WTC11 (cell line): ENCODE measurements at regions not wholly inside any gene's neighbourhood (a gene's known extent, or its start where the extent isn't known, plus 50 kb on each side); places are given as distances from the start of the nearest gene placed in this dataset.

ENCODE experiments used
- E2F5 ChIP-seq: sonication (generic); formaldehyde crosslinking; IDR thresholded peaks from 2 replicates; pipeline ENCODE4 v1.8.1; 2022; ENCODE audit warnings: mild to moderate bottlenecking, moderate library complexity, missing genetic modification reagents
- NFE2L1 ChIP-seq: sonication (generic); formaldehyde crosslinking; IDR thresholded peaks from 2 replicates; pipeline ENCODE4 v1.8.1; 2023; ENCODE audit warnings: missing genetic modification reagents
- STAT6 ChIP-seq: sonication (generic); formaldehyde crosslinking; conservative IDR thresholded peaks from 2 replicates; pipeline ENCODE4 v1.8.1; 2023; ENCODE audit warnings: mild to moderate bottlenecking, low read depth, missing genetic modification reagents, moderate library complexity
- TCF7 ChIP-seq: sonication (generic); formaldehyde crosslinking; IDR thresholded peaks from 2 replicates; pipeline ENCODE4 v1.8.0; 2022; ENCODE audit warnings: mild to moderate bottlenecking, low read depth, missing genetic modification reagents, moderate library complexity
- TEAD4 ChIP-seq: sonication (generic); formaldehyde crosslinking; IDR thresholded peaks from 2 replicates; pipeline ENCODE4 v1.8.0; 2022; ENCODE audit warnings: mild to moderate bottlenecking, missing genetic modification reagents
- TP53 ChIP-seq: sonication (generic); formaldehyde crosslinking; IDR thresholded peaks from 2 replicates; pipeline ENCODE4 v1.8.1; 2023; ENCODE audit warnings: mild to moderate bottlenecking, missing genetic modification reagents
- ZBTB43 ChIP-seq: sonication (generic); formaldehyde crosslinking; IDR thresholded peaks from 2 replicates; pipeline ENCODE4 v1.8.1; 2023; ENCODE audit warnings: mild to moderate bottlenecking, missing genetic modification reagents
- ZNF263 ChIP-seq: sonication (generic); formaldehyde crosslinking; IDR thresholded peaks from 2 replicates; pipeline ENCODE4 v1.8.1; 2022; ENCODE audit warnings: low read depth, mild to moderate bottlenecking, moderate library complexity, missing genetic modification reagents
- ZNF416 ChIP-seq: fragments of 250-450 bp; sonication (Bioruptor Pico); IDR thresholded peaks from 2 replicates; pipeline ENCODE4 v1.9.0; 2021; ENCODE audit warnings: mild to moderate bottlenecking, inconsistent platforms
- TF ChIP-seq, protein P1 (sequence below): fragments of 200-600 bp; IDR thresholded peaks from 2 replicates; pipeline ENCODE4 v1.8.0; 2022; ENCODE audit warnings: antibody characterized with exemption

- TF ChIP-seq ZBTB43 (CRISPR knock-in tag) (no peak), STAT6 (CRISPR knock-in tag) (no peak), ZNF416 (CRISPR knock-in tag) (no peak), TCF7 (no peak), ZNF263 (no peak), TEAD4 (no peak), TP53 (CRISPR knock-in tag) (no peak), NFE2L1 (no peak), E2F5 (CRISPR knock-in tag) (no peak)
- TF ChIP-seq, protein P1, sequence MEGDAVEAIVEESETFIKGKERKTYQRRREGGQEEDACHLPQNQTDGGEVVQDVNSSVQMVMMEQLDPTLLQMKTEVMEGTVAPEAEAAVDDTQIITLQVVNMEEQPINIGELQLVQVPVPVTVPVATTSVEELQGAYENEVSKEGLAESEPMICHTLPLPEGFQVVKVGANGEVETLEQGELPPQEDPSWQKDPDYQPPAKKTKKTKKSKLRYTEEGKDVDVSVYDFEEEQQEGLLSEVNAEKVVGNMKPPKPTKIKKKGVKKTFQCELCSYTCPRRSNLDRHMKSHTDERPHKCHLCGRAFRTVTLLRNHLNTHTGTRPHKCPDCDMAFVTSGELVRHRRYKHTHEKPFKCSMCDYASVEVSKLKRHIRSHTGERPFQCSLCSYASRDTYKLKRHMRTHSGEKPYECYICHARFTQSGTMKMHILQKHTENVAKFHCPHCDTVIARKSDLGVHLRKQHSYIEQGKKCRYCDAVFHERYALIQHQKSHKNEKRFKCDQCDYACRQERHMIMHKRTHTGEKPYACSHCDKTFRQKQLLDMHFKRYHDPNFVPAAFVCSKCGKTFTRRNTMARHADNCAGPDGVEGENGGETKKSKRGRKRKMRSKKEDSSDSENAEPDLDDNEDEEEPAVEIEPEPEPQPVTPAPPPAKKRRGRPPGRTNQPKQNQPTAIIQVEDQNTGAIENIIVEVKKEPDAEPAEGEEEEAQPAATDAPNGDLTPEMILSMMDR, result no peak
Observed at GRCh38 chrY:15594179-15594578, 1069.8 kb downstream of the NLGN4Y start.
